HG03558 (cell line): ENCODE measurements at regions not wholly inside any gene's neighbourhood (a gene's known extent, or its start where the extent isn't known, plus 50 kb on each side); places are given as distances from the start of the nearest gene placed in this dataset.
A peak's percentile ranks its signal among the peaks of the same experiment; 100 is the strongest.

Experiments
- ATAC-seq: cut with Tn5 transposase; IDR thresholded peaks from one replicate; pipeline ENCODE4 v1.9.1; 2021; ENCODE audit warnings: moderate number of reproducible peaks; ENCODE audit not compliant: unreplicated experiment; ENCODE audit errors: extremely low read depth

- ATAC-seq, result no peak
Observed at GRCh38 chr2:128724972-128725371, 406.3 kb upstream of the HS6ST1 start.

GRCh38 chr2:128726236-128726635 lies 407.6 kb upstream of the HS6ST1 start:
- no peak for ATAC-seq

DNA sequence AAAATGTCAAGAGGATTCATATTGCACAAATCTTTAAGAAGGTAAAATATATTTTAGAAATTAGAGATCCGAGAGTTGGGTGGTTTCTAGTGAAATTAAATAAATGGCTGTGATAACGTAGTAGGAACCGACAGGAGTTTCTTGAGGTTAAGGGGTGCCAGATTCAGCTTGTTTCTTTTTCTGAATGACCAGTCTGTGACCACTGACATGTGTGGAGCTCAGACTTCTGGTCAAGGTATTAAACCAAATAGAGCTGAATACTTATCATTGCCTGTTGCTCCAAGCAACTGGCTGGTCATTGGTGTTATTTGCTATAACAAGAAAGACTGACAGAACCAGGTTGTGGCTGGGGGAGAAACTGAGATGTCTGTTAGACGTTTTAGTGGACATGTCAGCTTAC lies 408.2 kb upstream of the HS6ST1 start:
- ATAC-seq, result no peak

- no peak for ATAC-seq
Observed at GRCh38 chr2:128727404-128727803, 408.7 kb upstream of the HS6ST1 start.

DNA sequence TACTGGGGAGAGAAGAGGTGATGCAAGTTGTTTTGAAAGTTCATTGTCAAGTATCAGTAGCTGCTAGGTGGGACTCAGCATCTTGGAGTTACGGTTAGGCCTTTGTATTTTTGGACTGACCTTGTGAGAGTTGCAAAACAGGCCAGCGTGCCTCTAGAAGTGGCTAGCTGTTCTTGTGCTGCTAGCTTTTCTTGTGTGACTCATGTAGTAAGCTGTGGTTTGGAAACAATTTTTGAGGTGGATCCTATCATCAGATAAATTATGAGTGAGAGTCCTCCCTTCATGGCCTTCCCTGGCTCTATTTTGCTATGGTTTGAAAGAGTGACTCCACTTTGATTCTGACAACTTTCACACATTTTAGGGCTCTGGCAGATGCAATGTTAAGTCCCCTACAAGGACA lies 409.2 kb upstream of the HS6ST1 start:
- peak; percentile 36 for ATAC-seq

- no peak for ATAC-seq
Observed at GRCh38 chr2:128729051-128729450, 410.4 kb upstream of the HS6ST1 start.

DNA sequence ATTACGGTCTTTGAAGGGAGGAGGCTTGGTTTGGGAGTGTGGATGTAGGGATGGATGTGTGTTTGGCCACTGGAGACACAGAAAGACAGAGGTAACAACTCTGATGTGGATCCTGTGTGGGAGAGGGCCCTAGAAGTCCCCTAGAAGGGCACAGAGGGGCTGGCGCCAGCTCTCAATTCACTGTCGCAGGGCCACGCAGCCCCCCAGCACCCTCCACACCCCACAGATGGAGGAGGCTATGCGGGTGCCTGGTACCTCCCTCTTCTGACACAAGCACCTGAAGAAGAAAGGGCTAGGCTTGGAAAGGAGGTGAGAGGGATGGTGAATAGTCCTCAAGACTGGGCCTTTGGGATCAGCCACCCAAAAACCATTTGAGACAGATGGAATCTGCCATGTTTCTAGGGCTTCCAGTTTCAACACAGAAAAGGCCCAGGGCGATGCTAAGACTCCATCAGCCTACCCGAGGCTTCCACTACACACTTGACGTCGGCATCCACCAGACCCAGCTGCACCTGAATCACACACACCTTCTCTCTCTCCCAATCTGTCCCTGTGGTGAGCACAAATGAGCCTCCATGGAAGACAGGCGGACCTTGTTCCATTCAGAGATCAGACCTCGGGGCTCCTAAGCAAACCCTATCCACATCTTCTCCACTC lies 413.5 kb upstream of the HS6ST1 start:
- no peak for ATAC-seq

- no peak for ATAC-seq
Observed at GRCh38 chr2:128732976-128733431, 414.3 kb upstream of the HS6ST1 start.

GRCh38 chr2:128733450-128733849 lies 414.8 kb upstream of the HS6ST1 start:
- ATAC-seq, result no peak

- ATAC-seq, result peak; percentile 38
Observed at GRCh38 chr2:128734521-128735295, 416.0 kb upstream of the HS6ST1 start.

DNA sequence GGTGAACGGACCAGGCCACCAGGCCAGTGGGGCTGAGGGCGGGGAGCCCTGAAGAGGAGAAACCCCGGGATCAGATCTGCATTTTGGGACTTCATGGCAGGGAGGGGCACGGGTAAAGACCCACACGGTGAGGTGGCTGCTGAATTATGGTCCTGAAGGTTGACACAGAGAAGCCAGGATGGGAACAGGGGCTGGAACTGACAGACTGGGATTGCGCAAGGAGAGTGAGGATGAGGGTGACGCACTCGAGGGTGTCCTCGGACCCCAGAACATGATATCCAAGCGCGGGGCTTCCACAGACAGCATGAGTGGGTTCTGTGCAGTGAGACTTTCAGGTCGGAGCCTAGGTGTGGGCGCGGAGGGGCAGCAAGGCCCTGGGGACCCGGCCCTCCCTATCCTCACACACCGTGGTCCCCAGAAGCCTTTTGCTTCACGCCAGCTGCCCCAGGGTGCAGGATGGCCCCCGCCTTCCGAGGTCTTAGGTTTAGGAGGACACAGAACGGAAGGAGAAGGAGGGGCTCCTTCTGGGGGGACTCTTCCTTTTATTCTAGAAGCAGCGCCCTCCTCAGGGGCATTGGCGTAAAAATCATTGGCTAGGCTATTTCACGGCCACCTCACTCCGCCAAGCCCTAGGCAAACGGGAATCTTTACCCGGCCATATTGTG lies 416.8 kb upstream of the HS6ST1 start:
- no peak for ATAC-seq

- no peak for ATAC-seq
Observed at GRCh38 chr2:128736046-128736688, 417.5 kb upstream of the HS6ST1 start.

DNA sequence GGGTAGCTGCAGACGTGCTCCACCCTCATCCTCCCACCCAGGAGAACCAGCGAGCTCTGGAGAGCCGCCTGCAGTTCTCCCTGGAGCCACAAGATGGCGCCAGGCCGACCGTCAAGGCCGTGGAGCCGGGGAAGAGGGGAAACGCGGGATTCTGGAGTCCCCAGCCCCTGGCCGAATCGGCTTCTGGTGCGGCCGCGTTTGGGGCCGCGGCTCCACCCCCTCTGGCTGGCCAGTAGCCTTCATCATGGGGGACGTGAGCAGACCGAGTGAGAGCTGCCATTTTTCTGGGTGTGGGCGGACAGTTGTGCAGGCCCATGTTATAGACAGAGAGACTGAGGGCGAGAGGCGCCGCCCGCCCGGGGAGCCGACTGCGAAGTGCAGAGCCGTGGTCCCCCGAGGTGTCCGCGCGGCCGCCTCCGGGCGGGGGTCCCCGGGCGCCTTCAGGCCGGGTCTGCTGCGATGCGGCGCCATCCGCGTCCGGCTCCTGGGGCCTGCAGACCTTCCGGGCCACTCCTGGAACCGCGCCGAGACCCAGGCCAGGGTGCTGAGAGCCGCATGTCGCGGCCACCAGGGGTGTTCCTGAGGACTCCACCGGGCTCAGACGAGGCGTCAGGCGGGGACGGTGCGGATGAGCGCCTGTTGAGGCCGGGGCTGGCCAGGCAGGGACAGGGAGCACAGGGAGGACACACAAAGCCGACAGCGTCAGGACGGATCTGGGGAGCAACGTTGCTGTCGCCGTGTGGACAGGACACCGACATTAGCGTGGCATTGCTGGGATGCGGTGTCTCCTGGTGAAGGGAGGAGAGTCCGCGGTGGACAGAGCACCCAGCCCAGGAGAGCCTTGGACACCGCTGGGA lies 418.2 kb upstream of the HS6ST1 start:
- no peak for ATAC-seq

- no peak for ATAC-seq
Observed at GRCh38 chr2:128737546-128737826, 418.8 kb upstream of the HS6ST1 start.

DNA sequence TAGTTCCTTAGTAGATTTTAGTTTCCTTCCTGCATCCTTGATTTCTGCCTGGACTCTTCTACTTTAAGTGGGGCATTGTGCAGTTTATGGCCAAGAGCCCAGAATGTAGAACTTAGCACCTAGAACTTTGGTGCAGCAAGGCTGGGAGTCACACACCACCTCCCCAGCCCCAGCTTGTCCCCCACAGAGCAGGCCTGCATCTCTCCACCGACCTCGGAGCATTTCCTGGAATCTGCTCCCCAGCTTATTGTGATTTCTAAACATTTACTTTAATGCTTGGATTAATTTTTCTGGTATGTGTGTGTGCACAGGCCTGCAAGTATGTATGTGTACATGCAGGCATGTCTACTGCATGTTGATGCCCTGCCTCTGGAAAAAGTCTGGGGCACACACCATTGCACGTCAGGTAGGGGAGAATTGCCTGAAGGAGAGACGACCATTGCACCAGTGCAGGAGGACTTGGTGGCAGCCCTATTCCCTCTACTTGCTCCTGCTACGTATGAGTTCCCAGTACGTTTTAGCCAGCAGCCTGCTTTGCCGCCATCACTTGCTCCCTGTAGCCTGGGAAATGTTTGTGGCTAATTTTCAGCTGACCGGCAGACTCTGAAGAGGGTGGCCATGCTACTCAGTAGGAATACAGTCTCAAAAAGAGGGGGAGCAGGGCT lies 419.9 kb upstream of the HS6ST1 start:
- no peak for ATAC-seq

- ATAC-seq, result no peak
Observed at GRCh38 chr2:128742467-128742866, 423.8 kb upstream of the HS6ST1 start.

DNA sequence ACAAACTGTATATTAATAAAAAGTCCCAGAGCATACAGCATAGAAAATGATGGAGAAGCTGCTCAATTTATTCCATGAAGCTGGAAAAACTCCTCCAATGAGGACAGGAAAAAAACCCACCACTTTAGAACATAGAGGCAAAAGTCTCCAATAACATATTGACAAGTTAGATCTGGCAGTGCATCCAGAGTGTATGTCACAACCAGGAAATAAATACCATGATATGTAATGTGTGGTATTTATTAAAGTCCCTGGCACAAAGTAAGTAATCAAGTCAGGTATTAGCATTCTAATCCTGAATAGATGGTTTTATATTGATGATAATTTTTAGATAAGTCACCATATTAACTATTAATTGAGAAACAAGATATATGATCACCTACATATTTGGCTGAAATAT lies 427.3 kb upstream of the HS6ST1 start:
- ATAC-seq, result no peak

- no peak for ATAC-seq
Observed at GRCh38 chr2:128746356-128746755, 427.7 kb upstream of the HS6ST1 start.

GRCh38 chr2:128748336-128748735 lies 429.7 kb upstream of the HS6ST1 start:
- no peak for ATAC-seq
